ENCODE measurements at regions not wholly inside any gene's neighbourhood (a gene's known extent, or its start where the extent isn't known, plus 50 kb on each side); places are given as distances from the start of the nearest gene placed in this dataset.

- TF ChIP-seq ZFP36 (IDR thresholded peaks at IDR 0.05; ENCODE audit: borderline replicate concordance, partially characterized antibody): no peak
- TF ChIP-seq CTCF (IDR thresholded peaks at IDR 0.05): no peak
- TF ChIP-seq SMC3 (IDR thresholded peaks at IDR 0.05): no peak
- TF ChIP-seq POLR2A (IDR thresholded peaks at IDR 0.05; ENCODE audit: low read length): no peak
- TF ChIP-seq USF2 (IDR thresholded peaks at IDR 0.05): no peak
- TF ChIP-seq REST (IDR thresholded peaks at IDR 0.05): no peak
- no peak for TF ChIP-seq CHD2 (IDR thresholded peaks at IDR 0.05; ENCODE audit: low read length, partially characterized antibody)
- TF ChIP-seq MYC (IDR thresholded peaks at IDR 0.05; ENCODE audit: borderline replicate concordance, low read length): no peak
- no peak for TF ChIP-seq PBX3 (IDR thresholded peaks at IDR 0.05)
- TF ChIP-seq MAFK (IDR thresholded peaks at IDR 0.05; ENCODE audit: partially characterized antibody): no peak
- no peak for TF ChIP-seq JUN (IDR thresholded peaks at IDR 0.05)
Observed at GRCh38 chr14:40119765-40120164, 687.5 kb upstream of the FBXO33 start.

All from A549 (cell line).